ENCODE measurements at regions not wholly inside any gene's neighbourhood (a gene's known extent, or its start where the extent isn't known, plus 50 kb on each side); places are given as distances from the start of the nearest gene placed in this dataset.
A peak's percentile ranks its signal among the peaks of the same experiment; 100 is the strongest.
"Not testable (repeated sequence)": the region's sequence is repeated elsewhere in the genome, so short reads cannot be mapped to it uniquely, and the experiment has no call there.

GRCh38 chrX:7514871-7515599 lies 327.9 kb upstream of the VCX start:
- no peak for DNase-seq

GRCh38 chrX:7512845-7513244 lies 330.1 kb upstream of the VCX start:
- DNase-seq: no peak

- no peak for DNase-seq
Observed at GRCh38 chrX:7503251-7503650, 339.7 kb upstream of the VCX start.

GRCh38 chrX:7500386-7500785 lies 342.6 kb upstream of the VCX start:
- DNase-seq: no peak

- no peak for DNase-seq
Observed at GRCh38 chrX:7486505-7486904, 338.6 kb upstream of the PUDP start.

GRCh38 chrX:7485061-7485460 lies 337.1 kb upstream of the PUDP start:
- no peak for DNase-seq

- DNase-seq: no peak
Observed at GRCh38 chrX:7480721-7481120, 332.8 kb upstream of the PUDP start.

- DNase-seq: no peak
Observed at GRCh38 chrX:7462110-7462509, 314.2 kb upstream of the PUDP start.

GRCh38 chrX:7461051-7461450 lies 313.1 kb upstream of the PUDP start:
- not testable (repeated sequence) for DNase-seq

- peak; percentile 45 to 53 for DNase-seq
Observed at GRCh38 chrX:7447801-7448499, 300.0 kb upstream of the PUDP start.

- DNase-seq: no peak
Observed at GRCh38 chrX:7446815-7447214, 298.9 kb upstream of the PUDP start.

GRCh38 chrX:7444967-7445366 lies 297.0 kb upstream of the PUDP start:
- DNase-seq: no peak

- no peak for DNase-seq
Observed at GRCh38 chrX:7441586-7441985, 293.6 kb upstream of the PUDP start.

- no peak for DNase-seq
Observed at GRCh38 chrX:7435822-7436221, 287.9 kb upstream of the PUDP start.

GRCh38 chrX:7432901-7433300 lies 284.9 kb upstream of the PUDP start:
- DNase-seq: no peak

- DNase-seq: no peak
Observed at GRCh38 chrX:7420717-7421116, 272.8 kb upstream of the PUDP start.

- DNase-seq: no peak
Observed at GRCh38 chrX:7414753-7415152, 266.8 kb upstream of the PUDP start.

GRCh38 chrX:7412840-7413239 lies 264.9 kb upstream of the PUDP start:
- DNase-seq: no peak

- no peak for DNase-seq
Observed at GRCh38 chrX:7409866-7410265, 261.9 kb upstream of the PUDP start.

GRCh38 chrX:7399373-7399772 lies 251.4 kb upstream of the PUDP start:
- DNase-seq: no peak

GRCh38 chrX:7390441-7390840 lies 242.5 kb upstream of the PUDP start:
- no peak for DNase-seq

- DNase-seq: no peak
Observed at GRCh38 chrX:7389576-7389975, 241.6 kb upstream of the PUDP start.

GRCh38 chrX:7385131-7385530 lies 237.2 kb upstream of the PUDP start:
- no peak for DNase-seq

GRCh38 chrX:7378406-7378805 lies 230.5 kb upstream of the PUDP start:
- peak; percentile 13 to 20 for DNase-seq
